ENCODE measurements at regions not wholly inside any gene's neighbourhood (a gene's known extent, or its start where the extent isn't known, plus 50 kb on each side); places are given as distances from the start of the nearest gene placed in this dataset.

DNA sequence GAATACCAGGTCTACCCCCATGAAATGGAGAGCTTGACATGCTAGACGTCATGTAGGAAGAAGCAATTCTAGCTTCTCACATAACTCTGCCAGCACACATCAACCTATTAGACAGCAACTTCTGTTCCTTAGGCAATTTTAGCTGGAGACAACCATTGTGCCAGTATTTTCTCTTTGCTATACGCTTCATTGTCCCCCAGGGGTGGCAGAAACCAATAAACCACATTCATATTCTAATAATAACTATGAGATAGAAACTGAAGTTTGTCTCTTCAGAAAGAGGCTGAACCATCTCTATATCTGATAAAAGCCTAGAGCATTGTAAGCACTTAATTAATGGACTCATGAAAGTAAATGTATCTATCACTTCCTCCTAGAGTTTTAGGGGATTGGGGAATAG lies 278.6 kb downstream of the FOXG1 start:
- H3K4me3 ChIP-seq (ENCODE audit: low read depth, low read length): no peak overlapping the region
- TF ChIP-seq, protein P1, sequence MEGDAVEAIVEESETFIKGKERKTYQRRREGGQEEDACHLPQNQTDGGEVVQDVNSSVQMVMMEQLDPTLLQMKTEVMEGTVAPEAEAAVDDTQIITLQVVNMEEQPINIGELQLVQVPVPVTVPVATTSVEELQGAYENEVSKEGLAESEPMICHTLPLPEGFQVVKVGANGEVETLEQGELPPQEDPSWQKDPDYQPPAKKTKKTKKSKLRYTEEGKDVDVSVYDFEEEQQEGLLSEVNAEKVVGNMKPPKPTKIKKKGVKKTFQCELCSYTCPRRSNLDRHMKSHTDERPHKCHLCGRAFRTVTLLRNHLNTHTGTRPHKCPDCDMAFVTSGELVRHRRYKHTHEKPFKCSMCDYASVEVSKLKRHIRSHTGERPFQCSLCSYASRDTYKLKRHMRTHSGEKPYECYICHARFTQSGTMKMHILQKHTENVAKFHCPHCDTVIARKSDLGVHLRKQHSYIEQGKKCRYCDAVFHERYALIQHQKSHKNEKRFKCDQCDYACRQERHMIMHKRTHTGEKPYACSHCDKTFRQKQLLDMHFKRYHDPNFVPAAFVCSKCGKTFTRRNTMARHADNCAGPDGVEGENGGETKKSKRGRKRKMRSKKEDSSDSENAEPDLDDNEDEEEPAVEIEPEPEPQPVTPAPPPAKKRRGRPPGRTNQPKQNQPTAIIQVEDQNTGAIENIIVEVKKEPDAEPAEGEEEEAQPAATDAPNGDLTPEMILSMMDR (conservative IDR thresholded peaks at IDR 0.05; ENCODE audit: low read depth, low read length): no peak
- no peak for DNase-seq (ENCODE audit: low read depth)

DNA sequence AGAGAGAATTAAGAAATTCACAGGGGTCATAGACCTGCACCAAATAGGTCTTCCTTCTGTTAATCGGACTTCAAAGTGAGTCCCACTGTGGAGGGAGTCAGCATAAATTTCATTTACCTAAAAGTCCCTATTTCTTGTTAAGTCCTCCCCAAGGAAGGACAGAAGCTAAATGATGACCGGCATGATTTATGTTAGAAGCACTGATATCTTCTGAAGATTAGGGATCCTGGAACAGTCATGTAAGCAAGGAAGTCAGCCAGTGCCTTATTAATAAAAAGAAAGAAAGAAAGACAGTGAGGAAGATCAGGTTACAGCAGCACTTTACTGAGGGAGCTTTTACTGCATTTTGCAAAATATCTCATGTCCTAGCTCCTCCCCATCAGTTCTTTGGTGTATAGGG lies 287.5 kb downstream of the FOXG1 start:
- no peak for DNase-seq (ENCODE audit: low read depth)
- TF ChIP-seq, protein P1 (conservative IDR thresholded peaks at IDR 0.05; ENCODE audit: low read depth, low read length): no peak
- no peak overlapping the region for H3K4me3 ChIP-seq (ENCODE audit: low read depth, low read length)

DNA sequence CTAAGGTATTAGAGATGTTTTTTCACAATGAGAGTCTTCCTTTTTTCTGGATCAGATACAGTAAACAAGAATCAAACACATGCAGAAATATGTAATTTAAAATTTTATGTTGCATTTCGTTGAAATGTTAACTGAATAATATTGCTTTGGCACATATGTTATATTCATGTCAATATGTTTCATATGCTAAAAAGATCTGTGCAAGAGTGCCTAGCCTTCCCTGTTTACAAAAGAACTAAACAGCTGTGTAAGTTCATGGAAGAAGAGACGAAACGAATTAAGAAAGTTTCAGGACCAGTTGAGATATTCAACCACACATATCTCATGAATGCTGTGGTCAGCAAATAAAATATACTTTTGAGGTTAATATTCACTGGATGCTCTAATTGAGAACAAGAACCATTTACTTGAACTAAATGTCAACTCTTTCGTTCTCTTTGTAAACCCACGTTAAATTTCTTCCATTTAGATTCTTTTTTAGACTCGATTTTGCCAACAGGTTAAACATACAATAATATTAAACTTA lies 289.5 kb downstream of the FOXG1 start:
- TF ChIP-seq, protein P1 (conservative IDR thresholded peaks at IDR 0.05; ENCODE audit: low read depth, low read length): no peak
- DNase-seq (ENCODE audit: low read depth): no peak
- no peak overlapping the region for H3K4me3 ChIP-seq (ENCODE audit: low read depth, low read length)

- H3K4me3 ChIP-seq (ENCODE audit: low read depth, low read length): no peak overlapping the region
- no peak for DNase-seq (ENCODE audit: low read depth)
- TF ChIP-seq, protein P1 (conservative IDR thresholded peaks at IDR 0.05; ENCODE audit: low read depth, low read length): no peak
These were observed 295.1 kb downstream of the FOXG1 start for GRCh38 chr14:29061702-29062101.

GRCh38 chr14:29062466-29062865 lies 295.9 kb downstream of the FOXG1 start:
- no peak for DNase-seq (ENCODE audit: low read depth)
- no peak overlapping the region for H3K4me3 ChIP-seq (ENCODE audit: low read depth, low read length)
- TF ChIP-seq, protein P1 (conservative IDR thresholded peaks at IDR 0.05; ENCODE audit: low read depth, low read length): no peak

GRCh38 chr14:29062976-29063375 lies 296.4 kb downstream of the FOXG1 start:
- DNase-seq (ENCODE audit: low read depth): no peak
- TF ChIP-seq, protein P1 (conservative IDR thresholded peaks at IDR 0.05; ENCODE audit: low read depth, low read length): no peak
- H3K4me3 ChIP-seq (ENCODE audit: low read depth, low read length): no peak overlapping the region

- TF ChIP-seq, protein P1 (conservative IDR thresholded peaks at IDR 0.05; ENCODE audit: low read depth, low read length): no peak
- no peak for DNase-seq (ENCODE audit: low read depth)
- no peak overlapping the region for H3K4me3 ChIP-seq (ENCODE audit: low read depth, low read length)
These were observed 297.8 kb downstream of the FOXG1 start for GRCh38 chr14:29064305-29064900.
